ENCODE measurements at regions not wholly inside any gene's neighbourhood (a gene's known extent, or its start where the extent isn't known, plus 50 kb on each side); places are given as distances from the start of the nearest gene placed in this dataset.
A peak's percentile ranks its signal among the peaks of the same experiment; 100 is the strongest.

GRCh38 chr17:83012868-83013778 lies 66.3 kb upstream of the METRNL start:
- no peak for TF ChIP-seq CTCF (IDR thresholded peaks at IDR 0.05; ENCODE audit: insufficient read depth, missing control alignments)
- FAIRE-seq (no peak), DNase-seq (ENCODE audit: insufficient read length, low spot score) (peak; percentile 11)

GRCh38 chr17:83013779-83014117 lies 65.7 kb upstream of the METRNL start:
- FAIRE-seq (no peak), DNase-seq (ENCODE audit: insufficient read length, low spot score) (peak; percentile 17)
- TF ChIP-seq CTCF (IDR thresholded peaks at IDR 0.05; ENCODE audit: insufficient read depth, missing control alignments), result no peak

GRCh38 chr17:83014297-83014696 lies 65.1 kb upstream of the METRNL start:
- no peak for TF ChIP-seq CTCF (IDR thresholded peaks at IDR 0.05; ENCODE audit: insufficient read depth, missing control alignments)
- FAIRE-seq, result no peak
- peak; percentile 7 for DNase-seq (ENCODE audit: insufficient read length, low spot score)

- DNase-seq (ENCODE audit: insufficient read length, low spot score) (no peak), FAIRE-seq (no peak)
- TF ChIP-seq CTCF (IDR thresholded peaks at IDR 0.05; ENCODE audit: insufficient read depth, missing control alignments), result no peak
These were observed 64.2 kb upstream of the METRNL start for GRCh38 chr17:83014940-83015910.

- no peak for DNase-seq (ENCODE audit: insufficient read length, low spot score)
- no peak for TF ChIP-seq CTCF (IDR thresholded peaks at IDR 0.05; ENCODE audit: insufficient read depth, missing control alignments)
- no peak for FAIRE-seq
These were observed 60.7 kb upstream of the METRNL start for GRCh38 chr17:83018658-83019193.

GRCh38 chr17:83019376-83019775 lies 60.0 kb upstream of the METRNL start:
- TF ChIP-seq CTCF (IDR thresholded peaks at IDR 0.05; ENCODE audit: insufficient read depth, missing control alignments), result no peak
- no peak for FAIRE-seq
- DNase-seq (ENCODE audit: insufficient read length, low spot score), result no peak
